Panc1 (cell line): ENCODE measurements at regions not wholly inside any gene's neighbourhood (a gene's known extent, or its start where the extent isn't known, plus 50 kb on each side); places are given as distances from the start of the nearest gene placed in this dataset.

Experiments used
- ATAC-seq: fragments of 200-7000 bp; cut with Tn5 transposase; 2 replicates; pipeline ENCODE4 v1.9.1; 2020; ENCODE audit warnings: mild to moderate bottlenecking, moderate library complexity
- BruUV-seq: library from RNA; stranded (reverse); fragments of 400-500 nt; replicated peaks from 2 replicates; lab custom pipeline; 2021; lab: Mats Ljungman, UMichigan
- CTCF ChIA-PET: fragments of 300-600 bp; sonication (Branson Sonifier 250); formaldehyde crosslinking; loops from one replicate; lab custom pipeline; 2022; ENCODE audit warnings: antibody characterized with exemption; lab: Charles Lee
- POLR2A ChIA-PET: fragments of 300-600 bp; sonication (Branson Sonifier 250); formaldehyde crosslinking; loops from one replicate; lab custom pipeline; 2022; ENCODE audit warnings: antibody characterized with exemption; lab: Charles Lee
- DNase-seq: peaks from one replicate; pipeline ENCODE4 v3.0.0-alpha.2; 2010; ENCODE audit warnings: low read depth, low spot score
- H3K27ac ChIP-seq: 2 replicates; pipeline ENCODE4 v1.5.1; 2011; ENCODE audit warnings: mild to moderate bottlenecking, low read length, inconsistent platforms
- H3K27me3 ChIP-seq: fragments of 200-500 bp; sonication (Bioruptor generic); 2 replicates; pipeline ENCODE4 v1.6.0; 2014; ENCODE audit warnings: low read length, inconsistent platforms; ENCODE audit not compliant: control insufficient read depth, insufficient read depth
- H3K36me3 ChIP-seq: fragments of 200-500 bp; sonication (Bioruptor generic); 2 replicates; pipeline ENCODE4 v1.5.1; 2014; ENCODE audit warnings: inconsistent platforms, mild to moderate bottlenecking, low read length, moderate library complexity; ENCODE audit not compliant: control insufficient read depth, insufficient read depth
- H3K4me1 ChIP-seq: 2 replicates; pipeline ENCODE4 v1.5.1; 2011; ENCODE audit warnings: inconsistent platforms, mild to moderate bottlenecking, low read length, moderate library complexity; ENCODE audit not compliant: control insufficient read depth, insufficient read depth
- H3K4me3 ChIP-seq, 2 experiments: 2 replicates each; pipeline ENCODE4 v1.5.1; 2011 to 2012; ENCODE audit warnings: low read depth in 2 of 2, low read length in 2 of 2, mild to moderate bottlenecking in 2 of 2, inconsistent platforms in 1 of 2, moderate library complexity in 1 of 2
- H3K9me3 ChIP-seq: fragments of 200-500 bp; sonication (Bioruptor generic); 2 replicates; pipeline ENCODE4 v1.5.1; 2014; ENCODE audit warnings: low read depth, mild to moderate bottlenecking, inconsistent platforms, low read length, moderate library complexity; ENCODE audit not compliant: control insufficient read depth, insufficient read depth
- POLR2AphosphoS5 ChIP-seq: IDR thresholded peaks from 2 replicates; pipeline ENCODE4 v1.6.1; 2012; ENCODE audit warnings: mild to moderate bottlenecking, low read depth, low read length, moderate library complexity
- SIN3A ChIP-seq: IDR thresholded peaks from 2 replicates; pipeline ENCODE4 v1.6.1; 2012; ENCODE audit warnings: low read depth, mild to moderate bottlenecking, low read length, moderate library complexity, borderline replicate concordance; ENCODE audit not compliant: insufficient read depth
- TCF7L2 ChIP-seq: IDR thresholded peaks from 2 replicates; pipeline ENCODE4 v1.6.1; 2011; ENCODE audit warnings: mild to moderate bottlenecking, low read depth, low read length, inconsistent platforms
- in situ Hi-C: cut with HindIII; loops from 2 replicates; pipeline ENCODE4 v1.10.0; 2016; ENCODE audit warnings: low sequenced_read_pairs, low pct_unique_long_range_greater_than_20kb
- intact Hi-C: fragments of 100-400 bp; cut with micrococcal nuclease; formaldehyde crosslinking; loops from one replicate; pipeline ENCODE4 v1.10.0; 2022; ENCODE audit not compliant: unreplicated experiment
- TF ChIP-seq, protein P1 (sequence below), 2 experiments: IDR thresholded peaks; 2 replicates each; pipeline ENCODE4 v1.6.1; 2011 to 2012; ENCODE audit warnings: low read depth in 2 of 2, control low read depth in 1 of 2, low read length in 1 of 2, mild to moderate bottlenecking in 1 of 2, moderate library complexity in 1 of 2; ENCODE audit not compliant: insufficient read depth in 1 of 2
- TF ChIP-seq, protein P2 (sequence below): fragments of 450-650 bp; IDR thresholded peaks from 2 replicates; pipeline ENCODE4 v1.5.1; 2017; ENCODE audit warnings: mild to moderate bottlenecking

DNA sequence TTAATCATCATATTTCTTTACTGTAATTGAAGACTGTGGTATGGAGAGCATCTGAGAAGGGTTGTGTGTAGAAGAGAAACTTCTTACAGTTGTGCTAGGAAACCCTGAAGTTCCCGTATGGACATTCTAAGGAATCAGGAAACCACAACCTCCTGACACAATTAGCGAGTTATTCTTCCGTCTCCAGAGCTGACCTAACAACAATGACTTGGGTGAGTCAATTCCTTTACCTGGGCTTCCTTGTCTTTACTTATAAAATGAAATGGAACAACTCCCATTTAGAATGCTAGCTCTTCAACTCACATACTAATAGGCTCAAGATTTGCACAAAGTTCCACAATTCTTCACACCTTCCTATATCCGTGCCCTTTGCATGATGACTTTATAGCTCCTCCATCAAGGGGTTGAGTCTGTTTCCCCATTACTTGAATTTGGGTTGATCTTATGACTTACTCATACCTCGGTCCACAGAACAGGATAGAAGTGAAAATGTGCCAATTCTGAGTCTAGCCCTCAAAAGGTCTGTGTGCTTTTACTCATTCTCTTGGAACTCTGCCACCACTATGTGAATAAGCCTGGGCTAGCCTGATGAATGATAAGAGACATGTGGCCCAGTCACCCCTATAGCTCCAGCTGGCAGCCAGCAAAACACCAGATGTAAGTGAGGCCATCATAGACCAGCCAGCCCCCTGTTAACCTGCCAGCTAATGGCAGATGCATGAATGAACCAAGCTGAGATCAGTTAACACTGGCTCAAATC is 459.4 kb downstream of the ETNK1 start:
- ATAC-seq (no peak), DNase-seq (no peak)
- no peaks in the 10 kb centered on the region for H3K27me3 ChIP-seq
- intact Hi-C loops, result no loop called here
- no peak overlapping the region for H3K4me3 ChIP-seq
- ChIA-PET CTCF (no interaction called here), POLR2A (no interaction called here)
- H3K36me3 ChIP-seq, result no peaks in the 10 kb centered on the region
- H3K27ac ChIP-seq, result no peak overlapping the region
- H3K9me3 ChIP-seq, result no peaks in the 10 kb centered on the region
- BruUV-seq, result no TSS peak
- in situ Hi-C loops, result no loop called here
- TF ChIP-seq TCF7L2 (no peak), POLR2AphosphoS5 (no peak), SIN3A (no peak)
- TF ChIP-seq, protein P1, sequence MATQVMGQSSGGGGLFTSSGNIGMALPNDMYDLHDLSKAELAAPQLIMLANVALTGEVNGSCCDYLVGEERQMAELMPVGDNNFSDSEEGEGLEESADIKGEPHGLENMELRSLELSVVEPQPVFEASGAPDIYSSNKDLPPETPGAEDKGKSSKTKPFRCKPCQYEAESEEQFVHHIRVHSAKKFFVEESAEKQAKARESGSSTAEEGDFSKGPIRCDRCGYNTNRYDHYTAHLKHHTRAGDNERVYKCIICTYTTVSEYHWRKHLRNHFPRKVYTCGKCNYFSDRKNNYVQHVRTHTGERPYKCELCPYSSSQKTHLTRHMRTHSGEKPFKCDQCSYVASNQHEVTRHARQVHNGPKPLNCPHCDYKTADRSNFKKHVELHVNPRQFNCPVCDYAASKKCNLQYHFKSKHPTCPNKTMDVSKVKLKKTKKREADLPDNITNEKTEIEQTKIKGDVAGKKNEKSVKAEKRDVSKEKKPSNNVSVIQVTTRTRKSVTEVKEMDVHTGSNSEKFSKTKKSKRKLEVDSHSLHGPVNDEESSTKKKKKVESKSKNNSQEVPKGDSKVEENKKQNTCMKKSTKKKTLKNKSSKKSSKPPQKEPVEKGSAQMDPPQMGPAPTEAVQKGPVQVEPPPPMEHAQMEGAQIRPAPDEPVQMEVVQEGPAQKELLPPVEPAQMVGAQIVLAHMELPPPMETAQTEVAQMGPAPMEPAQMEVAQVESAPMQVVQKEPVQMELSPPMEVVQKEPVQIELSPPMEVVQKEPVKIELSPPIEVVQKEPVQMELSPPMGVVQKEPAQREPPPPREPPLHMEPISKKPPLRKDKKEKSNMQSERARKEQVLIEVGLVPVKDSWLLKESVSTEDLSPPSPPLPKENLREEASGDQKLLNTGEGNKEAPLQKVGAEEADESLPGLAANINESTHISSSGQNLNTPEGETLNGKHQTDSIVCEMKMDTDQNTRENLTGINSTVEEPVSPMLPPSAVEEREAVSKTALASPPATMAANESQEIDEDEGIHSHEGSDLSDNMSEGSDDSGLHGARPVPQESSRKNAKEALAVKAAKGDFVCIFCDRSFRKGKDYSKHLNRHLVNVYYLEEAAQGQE (IDR thresholded peaks at IDR 0.05; ENCODE audit: insufficient read depth in 1 of 2, low read depth in 2 of 2, low read length in 1 of 2), result no peak
- TF ChIP-seq, protein P2, sequence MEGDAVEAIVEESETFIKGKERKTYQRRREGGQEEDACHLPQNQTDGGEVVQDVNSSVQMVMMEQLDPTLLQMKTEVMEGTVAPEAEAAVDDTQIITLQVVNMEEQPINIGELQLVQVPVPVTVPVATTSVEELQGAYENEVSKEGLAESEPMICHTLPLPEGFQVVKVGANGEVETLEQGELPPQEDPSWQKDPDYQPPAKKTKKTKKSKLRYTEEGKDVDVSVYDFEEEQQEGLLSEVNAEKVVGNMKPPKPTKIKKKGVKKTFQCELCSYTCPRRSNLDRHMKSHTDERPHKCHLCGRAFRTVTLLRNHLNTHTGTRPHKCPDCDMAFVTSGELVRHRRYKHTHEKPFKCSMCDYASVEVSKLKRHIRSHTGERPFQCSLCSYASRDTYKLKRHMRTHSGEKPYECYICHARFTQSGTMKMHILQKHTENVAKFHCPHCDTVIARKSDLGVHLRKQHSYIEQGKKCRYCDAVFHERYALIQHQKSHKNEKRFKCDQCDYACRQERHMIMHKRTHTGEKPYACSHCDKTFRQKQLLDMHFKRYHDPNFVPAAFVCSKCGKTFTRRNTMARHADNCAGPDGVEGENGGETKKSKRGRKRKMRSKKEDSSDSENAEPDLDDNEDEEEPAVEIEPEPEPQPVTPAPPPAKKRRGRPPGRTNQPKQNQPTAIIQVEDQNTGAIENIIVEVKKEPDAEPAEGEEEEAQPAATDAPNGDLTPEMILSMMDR, result no peak
- H3K4me1 ChIP-seq, result no peaks in the 10 kb centered on the region

GRCh38 chr12:23088594-23088993 is 463.6 kb downstream of the ETNK1 start:
- in situ Hi-C loops, result no loop called here
- BruUV-seq, result no TSS peak
- CTCF ChIA-PET, result no interaction called here

More at GRCh38 chr12:23088594-23088993, 463.6 kb downstream of the ETNK1 start:
- Histone ChIP-seq H3K36me3 (no peaks in the 10 kb centered on the region), H3K27ac (no peak overlapping the region), H3K4me3 (no peak overlapping the region), H3K9me3 (no peaks in the 10 kb centered on the region), H3K4me1 (no peaks in the 10 kb centered on the region), H3K27me3 (no peaks in the 10 kb centered on the region)
- TF ChIP-seq, protein P2, result no peak
- TF ChIP-seq TCF7L2 (no peak), POLR2AphosphoS5 (no peak), SIN3A (no peak)
- TF ChIP-seq, protein P1 (IDR thresholded peaks at IDR 0.05; ENCODE audit: insufficient read depth in 1 of 2, low read depth in 2 of 2, low read length in 1 of 2), result no peak
- POLR2A ChIA-PET, result no interaction called here
- no peak for ATAC-seq
- no peak for DNase-seq
- intact Hi-C loops, result no loop called here
